ENCODE measurements at regions not wholly inside any gene's neighbourhood (a gene's known extent, or its start where the extent isn't known, plus 50 kb on each side); places are given as distances from the start of the nearest gene placed in this dataset.
"Not testable (repeated sequence)": the region's sequence is repeated elsewhere in the genome, so short reads cannot be mapped to it uniquely, and the experiment has no call there.

- CTCF ChIA-PET (ENCODE audit: low intra/inter-chr PET ratio, low total read pairs); in situ Hi-C loops (cut with HindIII; ENCODE audit: extremely low pct_ligation_motif_present, low pct_unique_long_range_greater_than_20kb); FAIRE-seq; H3K27ac ChIP-seq (ENCODE audit: extremely low read length, insufficient read depth, low read length); H3K36me3 ChIP-seq (replicated peaks in 1 of 2; ENCODE audit: control insufficient read depth in 1 of 2, insufficient read depth in 2 of 2, low read length in 2 of 2); H2AFZ ChIP-seq (ENCODE audit: low read length); H3K79me2 ChIP-seq (ENCODE audit: insufficient read depth, low read length); ATAC-seq; POLR2A ChIA-PET; H3K4me1 ChIP-seq (ENCODE audit: insufficient read depth, low read length); H3K27me3 ChIP-seq (ENCODE audit: control insufficient read depth in 1 of 2, insufficient read depth in 2 of 2, low read length in 2 of 2); H3K9me3 ChIP-seq (ENCODE audit: low read length); DNase-seq (ENCODE audit: low spot score); BruUV-seq (replicated peaks); H3K9ac ChIP-seq (ENCODE audit: insufficient read depth, low read depth, low read length); intact Hi-C loops (cut with micrococcal nuclease; ENCODE audit: unreplicated experiment); H3K4me3 ChIP-seq (replicated peaks in 1 of 3; ENCODE audit: insufficient read depth in 1 of 3, low read depth in 2 of 3, low read length in 3 of 3); H3K4me2 ChIP-seq (ENCODE audit: low read depth, low read length); H4K20me1 ChIP-seq (ENCODE audit: insufficient read depth, low read length): not testable (repeated sequence)
- 37% methylated on average over 10 of the region's 12 CpGs for WGBS (ENCODE audit: low lambda C conversion rate)
Measured at GRCh38 chr11:3513311-3513710, 128.5 kb downstream of the ART5 start.

DNA sequence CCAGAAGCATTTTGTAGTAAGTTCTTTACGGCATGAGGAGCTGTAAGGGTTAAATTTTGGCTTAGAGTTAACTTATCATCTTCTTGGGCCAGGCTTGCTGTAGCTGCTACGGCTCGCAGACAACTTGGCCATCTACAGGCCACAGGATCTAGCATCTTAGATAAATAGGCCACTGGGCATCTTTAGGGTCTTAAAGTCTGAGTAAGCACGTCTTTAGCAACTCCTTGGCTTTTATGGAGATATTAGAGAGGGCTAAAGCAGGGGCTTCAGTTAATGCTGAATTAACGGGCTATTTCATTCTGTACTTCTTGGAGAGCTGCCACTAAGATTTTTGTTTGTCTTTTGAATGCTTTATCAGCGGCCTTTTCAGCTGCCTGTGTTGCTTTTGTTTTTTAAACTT, 129.0 kb downstream of the ART5 start:
- H3K27ac ChIP-seq (ENCODE audit: extremely low read length, insufficient read depth, low read length); H3K36me3 ChIP-seq (replicated peaks in 1 of 2; ENCODE audit: control insufficient read depth in 1 of 2, insufficient read depth in 2 of 2, low read length in 2 of 2); ATAC-seq; H3K9me3 ChIP-seq (ENCODE audit: low read length); H4K20me1 ChIP-seq (ENCODE audit: insufficient read depth, low read length); POLR2A ChIA-PET; H2AFZ ChIP-seq (ENCODE audit: low read length); intact Hi-C loops (cut with micrococcal nuclease; ENCODE audit: unreplicated experiment); H3K4me1 ChIP-seq (ENCODE audit: insufficient read depth, low read length); H3K79me2 ChIP-seq (ENCODE audit: insufficient read depth, low read length); H3K4me3 ChIP-seq (replicated peaks in 1 of 3; ENCODE audit: insufficient read depth in 1 of 3, low read depth in 2 of 3, low read length in 3 of 3); in situ Hi-C loops (cut with HindIII; ENCODE audit: extremely low pct_ligation_motif_present, low pct_unique_long_range_greater_than_20kb); BruUV-seq (replicated peaks); H3K27me3 ChIP-seq (ENCODE audit: control insufficient read depth in 1 of 2, insufficient read depth in 2 of 2, low read length in 2 of 2); CTCF ChIA-PET (ENCODE audit: low intra/inter-chr PET ratio, low total read pairs); FAIRE-seq; H3K9ac ChIP-seq (ENCODE audit: insufficient read depth, low read depth, low read length); H3K4me2 ChIP-seq (ENCODE audit: low read depth, low read length); DNase-seq (ENCODE audit: low spot score): not testable (repeated sequence)
- WGBS (ENCODE audit: low lambda C conversion rate), result 13% methylated on average over 6 of the region's 6 CpGs

DNA sequence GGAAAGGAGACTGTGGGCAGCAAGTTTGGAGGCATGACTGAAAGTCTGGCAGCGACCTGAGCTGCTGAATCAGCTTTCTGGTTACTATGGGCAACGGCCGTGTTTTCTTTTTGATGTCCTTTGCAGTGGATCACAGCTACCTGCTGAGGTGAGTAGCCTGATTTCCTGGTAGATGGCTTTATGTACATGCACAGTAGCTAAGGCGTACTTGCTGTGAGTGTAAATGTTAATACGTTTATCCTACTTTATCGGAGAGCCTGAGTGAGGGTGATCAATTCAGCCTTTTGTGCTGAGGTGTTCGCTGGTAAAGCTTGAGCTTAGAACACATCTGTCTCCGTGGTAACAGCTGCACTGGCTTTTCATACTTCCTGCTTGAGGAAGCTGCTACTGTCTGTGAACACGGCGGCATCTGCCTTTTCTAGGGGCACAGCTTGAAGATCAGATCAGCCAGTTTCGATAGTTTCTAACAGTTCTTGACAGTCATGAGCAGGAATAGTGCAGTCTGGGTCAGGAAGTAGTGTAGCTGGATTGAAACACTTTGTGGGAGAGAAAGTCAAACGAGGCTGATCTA, 129.6 kb downstream of the ART5 start:
- FAIRE-seq; H3K4me1 ChIP-seq (ENCODE audit: insufficient read depth, low read length); POLR2A ChIA-PET; CTCF ChIA-PET (ENCODE audit: low intra/inter-chr PET ratio, low total read pairs); H3K27me3 ChIP-seq (ENCODE audit: control insufficient read depth in 1 of 2, insufficient read depth in 2 of 2, low read length in 2 of 2); in situ Hi-C loops (cut with HindIII; ENCODE audit: extremely low pct_ligation_motif_present, low pct_unique_long_range_greater_than_20kb); H3K79me2 ChIP-seq (ENCODE audit: insufficient read depth, low read length); H4K20me1 ChIP-seq (ENCODE audit: insufficient read depth, low read length); BruUV-seq (replicated peaks); ATAC-seq; H3K4me2 ChIP-seq (ENCODE audit: low read depth, low read length); H3K27ac ChIP-seq (ENCODE audit: extremely low read length, insufficient read depth, low read length); intact Hi-C loops (cut with micrococcal nuclease; ENCODE audit: unreplicated experiment); H3K9me3 ChIP-seq (ENCODE audit: low read length); H3K4me3 ChIP-seq (replicated peaks in 1 of 3; ENCODE audit: insufficient read depth in 1 of 3, low read depth in 2 of 3, low read length in 3 of 3); H2AFZ ChIP-seq (ENCODE audit: low read length); H3K36me3 ChIP-seq (replicated peaks in 1 of 2; ENCODE audit: control insufficient read depth in 1 of 2, insufficient read depth in 2 of 2, low read length in 2 of 2); H3K9ac ChIP-seq (ENCODE audit: insufficient read depth, low read depth, low read length); DNase-seq (ENCODE audit: low spot score): not testable (repeated sequence)
- 9% methylated on average over 9 of the region's 12 CpGs for WGBS (ENCODE audit: low lambda C conversion rate)

DNA sequence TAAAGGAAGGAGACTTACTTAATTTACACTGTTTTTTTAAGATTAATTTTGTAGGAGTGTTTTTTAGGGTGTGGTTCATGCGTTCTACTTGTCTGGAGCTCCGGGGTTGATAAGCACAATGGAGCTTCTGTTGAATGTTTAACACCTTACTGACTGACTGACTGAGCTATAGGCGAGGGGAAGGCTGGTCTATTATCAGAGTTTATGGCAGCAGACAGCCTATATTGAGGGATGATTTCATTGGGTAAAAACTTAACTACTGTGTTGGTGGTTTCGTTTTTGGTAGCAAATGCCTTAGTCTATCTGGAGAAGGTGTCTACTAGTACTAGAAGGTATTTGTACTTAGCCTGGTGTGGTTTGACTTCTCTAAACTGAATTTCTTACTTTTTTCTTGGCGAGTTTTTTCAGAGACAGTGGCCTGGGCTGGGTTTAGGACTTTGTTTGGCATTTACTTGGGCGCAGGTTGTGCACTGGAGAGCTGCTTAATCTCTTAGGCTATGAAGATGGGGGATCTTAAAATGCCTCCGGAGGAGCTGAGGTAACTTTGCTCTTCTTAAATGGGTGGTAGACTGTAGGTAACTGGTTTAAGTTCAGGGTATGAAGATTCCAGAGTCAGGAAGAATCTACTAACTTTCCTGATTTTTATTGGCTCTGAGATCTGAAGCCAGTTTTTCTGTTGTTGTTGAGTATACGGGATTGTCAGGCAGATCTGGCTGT, 130.2 kb downstream of the ART5 start:
- intact Hi-C loops (cut with micrococcal nuclease; ENCODE audit: unreplicated experiment); H3K9ac ChIP-seq (ENCODE audit: insufficient read depth, low read depth, low read length); ATAC-seq; CTCF ChIA-PET (ENCODE audit: low intra/inter-chr PET ratio, low total read pairs); POLR2A ChIA-PET; H3K4me2 ChIP-seq (ENCODE audit: low read depth, low read length); H3K4me1 ChIP-seq (ENCODE audit: insufficient read depth, low read length); DNase-seq (ENCODE audit: low spot score); H4K20me1 ChIP-seq (ENCODE audit: insufficient read depth, low read length); BruUV-seq (replicated peaks); H3K9me3 ChIP-seq (ENCODE audit: low read length); H2AFZ ChIP-seq (ENCODE audit: low read length); H3K27ac ChIP-seq (ENCODE audit: extremely low read length, insufficient read depth, low read length); in situ Hi-C loops (cut with HindIII; ENCODE audit: extremely low pct_ligation_motif_present, low pct_unique_long_range_greater_than_20kb); H3K27me3 ChIP-seq (ENCODE audit: control insufficient read depth in 1 of 2, insufficient read depth in 2 of 2, low read length in 2 of 2); H3K36me3 ChIP-seq (replicated peaks in 1 of 2; ENCODE audit: control insufficient read depth in 1 of 2, insufficient read depth in 2 of 2, low read length in 2 of 2); H3K4me3 ChIP-seq (replicated peaks in 1 of 3; ENCODE audit: insufficient read depth in 1 of 3, low read depth in 2 of 3, low read length in 3 of 3); H3K79me2 ChIP-seq (ENCODE audit: insufficient read depth, low read length); FAIRE-seq: not testable (repeated sequence)
- 22% methylated on average over 8 of the region's 8 CpGs for WGBS (ENCODE audit: low lambda C conversion rate)

Data from HepG2 (cell line).